Body of pancreas (tissue), 4 donors: ENCODE measurements at regions not wholly inside any gene's neighbourhood (a gene's known extent, or its start where the extent isn't known, plus 50 kb on each side); places are given as distances from the start of the nearest gene placed in this dataset.

Source experiments
- ATAC-seq: fragments of 150-250 bp; one replicate; pipeline ENCODE4 v1.9.1; 2016
- DNase-seq, 4 donors: peaks; one replicate each; pipeline ENCODE4 v3.0.0-alpha.2; 2019
- H3K27ac ChIP-seq, 4 donors: fragments of 200-600 bp; sonication (generic); 1 replicate in 3 of 4; 2 replicates in 1 of 4; pipeline versions ENCODE4 v1.5.1 to v1.6.1; 2016 to 2019; ENCODE audit warnings: mild to moderate bottlenecking in 1 of 4, mixed read lengths in 1 of 4, moderate library complexity in 1 of 4
- H3K27me3 ChIP-seq, 2 donors: fragments of 200-600 bp; sonication (generic); one replicate each; pipeline ENCODE4 v1.6.0; 2016; ENCODE audit warnings: mild to moderate bottlenecking in 1 of 2
- H3K36me3 ChIP-seq, 2 donors: fragments of 200-600 bp; sonication (generic); replicated peaks in 1 of 2; 2 replicates each; pipeline ENCODE4 v1.5.1; 2016; ENCODE audit warnings: low read depth in 2 of 2; ENCODE audit not compliant: insufficient read depth in 1 of 2
- H3K4me1 ChIP-seq: fragments of 200-600 bp; sonication (generic); one replicate; pipeline ENCODE4 v1.6.0; 2016
- H3K4me3 ChIP-seq, 2 donors: fragments of 200-600 bp; sonication (generic); 1 replicate in 1 of 2; 2 replicates in 1 of 2; pipeline ENCODE4 v1.5.1; 2016 to 2019
- H3K9me3 ChIP-seq, 3 donors: fragments of 200-600 bp; sonication (generic); 1 replicate in 2 of 3; 2 replicates in 1 of 3; pipeline ENCODE4 v1.5.1; 2016
- POLR2A ChIP-seq, 3 donors: fragments of 450-650 bp; IDR thresholded peaks; one replicate each; pipeline ENCODE4 v1.6.1; 2016; ENCODE audit warnings: antibody characterized with exemption in 3 of 3, mild to moderate bottlenecking in 2 of 3
- WGBS, 2 donors: methylation state at CpG; one replicate each; pipeline ENCODE4 v1.1.5; 2017; 5-methylcytosine and 5-hydroxymethylcytosine counted together
- intact Hi-C: fragments of 100-400 bp; cut with DNase I; formaldehyde crosslinking; loops from one replicate; pipeline ENCODE4 v1.15.1; 2023
- TF ChIP-seq, protein P1 (sequence below), 7 experiments: fragments of 450-650 bp in 4 of 7; fragments of 200-600 bp in 3 of 7; sonication (generic) in 3 of 7; IDR thresholded peaks; one replicate each; pipeline ENCODE4 v1.5.1; 2016 to 2019; ENCODE audit warnings: antibody characterized with exemption in 7 of 7

DNA sequence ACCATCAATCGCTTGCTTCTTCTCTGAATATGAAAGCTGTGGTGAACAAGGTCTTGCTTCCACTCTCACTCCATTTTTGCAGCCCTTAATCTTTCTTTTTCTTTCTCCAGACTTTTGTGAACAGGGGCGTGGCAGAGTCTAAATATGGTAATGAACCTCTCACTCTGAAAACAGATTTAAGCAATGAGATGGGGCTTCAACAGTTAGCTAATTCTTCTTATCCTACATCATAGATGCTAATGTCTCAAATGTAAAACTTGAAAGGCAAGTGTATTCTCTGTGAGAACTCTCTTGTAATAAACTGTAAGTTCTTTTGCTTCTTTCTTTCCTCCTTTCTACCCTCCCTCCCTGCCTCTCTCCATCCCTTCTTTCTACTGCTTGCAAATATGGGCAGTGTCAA lies 106.5 kb upstream of the ANK2 start:
- ATAC-seq = no peak
- intact Hi-C loops = no loop called here
- WGBS, 2 donors = 54 to 60% methylated on average over 2 of the region's 2 CpGs

DNA sequence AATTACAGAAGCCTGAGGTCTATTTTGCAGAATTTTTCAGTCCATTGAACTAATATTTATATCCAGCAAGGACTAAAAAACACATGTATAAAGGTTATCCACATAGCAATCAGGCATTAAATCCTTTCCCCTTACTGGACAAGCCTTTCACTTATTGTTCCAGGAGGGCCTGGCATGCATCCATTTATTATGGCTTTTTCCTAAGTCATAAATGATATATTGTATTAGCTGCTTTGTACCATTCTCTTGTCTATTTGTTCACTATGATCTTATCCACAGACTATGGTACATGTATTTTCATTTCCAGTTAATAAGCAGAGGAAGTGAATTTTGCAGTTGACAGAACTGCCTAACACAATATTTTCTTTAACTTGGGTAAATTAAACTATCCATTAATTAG lies 105.4 kb upstream of the ANK2 start:
- intact Hi-C loops = no loop called here

More for the DNA sequence above, 106.5 kb upstream of the ANK2 start:
- TF ChIP-seq, protein P1, sequence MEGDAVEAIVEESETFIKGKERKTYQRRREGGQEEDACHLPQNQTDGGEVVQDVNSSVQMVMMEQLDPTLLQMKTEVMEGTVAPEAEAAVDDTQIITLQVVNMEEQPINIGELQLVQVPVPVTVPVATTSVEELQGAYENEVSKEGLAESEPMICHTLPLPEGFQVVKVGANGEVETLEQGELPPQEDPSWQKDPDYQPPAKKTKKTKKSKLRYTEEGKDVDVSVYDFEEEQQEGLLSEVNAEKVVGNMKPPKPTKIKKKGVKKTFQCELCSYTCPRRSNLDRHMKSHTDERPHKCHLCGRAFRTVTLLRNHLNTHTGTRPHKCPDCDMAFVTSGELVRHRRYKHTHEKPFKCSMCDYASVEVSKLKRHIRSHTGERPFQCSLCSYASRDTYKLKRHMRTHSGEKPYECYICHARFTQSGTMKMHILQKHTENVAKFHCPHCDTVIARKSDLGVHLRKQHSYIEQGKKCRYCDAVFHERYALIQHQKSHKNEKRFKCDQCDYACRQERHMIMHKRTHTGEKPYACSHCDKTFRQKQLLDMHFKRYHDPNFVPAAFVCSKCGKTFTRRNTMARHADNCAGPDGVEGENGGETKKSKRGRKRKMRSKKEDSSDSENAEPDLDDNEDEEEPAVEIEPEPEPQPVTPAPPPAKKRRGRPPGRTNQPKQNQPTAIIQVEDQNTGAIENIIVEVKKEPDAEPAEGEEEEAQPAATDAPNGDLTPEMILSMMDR (IDR thresholded peaks at IDR 0.05) = no peak
- no peak for TF ChIP-seq POLR2A (IDR thresholded peaks at IDR 0.05)
- H3K4me3 ChIP-seq = no peak overlapping the region
- no peak overlapping the region for H3K27ac ChIP-seq
- H3K27me3 ChIP-seq = no peaks in the 10 kb centered on the region
- no peaks in the 10 kb centered on the region for H3K4me1 ChIP-seq
- H3K9me3 ChIP-seq = no peaks in the 10 kb centered on the region
- DNase-seq = no peak
- H3K36me3 ChIP-seq = no peaks in the 10 kb centered on the region

DNA sequence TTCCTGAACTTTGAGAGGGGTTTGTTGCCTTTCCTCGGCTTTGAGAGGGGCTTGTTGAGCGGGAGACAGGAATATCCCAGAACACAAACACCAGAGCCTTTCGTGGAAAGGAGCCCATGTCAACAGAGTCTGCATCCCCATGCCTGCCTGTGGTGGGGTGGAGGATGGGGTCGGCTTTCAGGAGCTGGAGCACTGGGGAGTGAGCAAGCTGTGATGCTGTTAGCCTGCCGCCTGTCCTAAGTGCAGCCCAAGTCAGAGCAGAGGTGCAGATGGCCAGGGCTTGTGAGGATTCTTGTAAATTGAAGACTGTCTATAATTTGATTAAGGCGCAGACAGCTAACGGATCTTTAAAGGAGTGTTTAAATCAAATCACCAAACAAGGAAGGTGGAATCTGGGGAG lies 103.3 kb upstream of the ANK2 start:
- no peak overlapping the region for H3K27ac ChIP-seq
- no peaks in the 10 kb centered on the region for H3K4me1 ChIP-seq
- TF ChIP-seq, protein P1 (IDR thresholded peaks at IDR 0.05) = no peak
- TF ChIP-seq POLR2A (IDR thresholded peaks at IDR 0.05) = no peak

More for the DNA sequence above, 105.4 kb upstream of the ANK2 start:
- no peak for DNase-seq
- H3K27ac ChIP-seq = no peak overlapping the region
- H3K36me3 ChIP-seq = no peaks in the 10 kb centered on the region
- no peaks in the 10 kb centered on the region for H3K4me1 ChIP-seq
- H3K9me3 ChIP-seq = no peaks in the 10 kb centered on the region
- TF ChIP-seq, protein P1 (IDR thresholded peaks at IDR 0.05) = no peak
- TF ChIP-seq POLR2A (IDR thresholded peaks at IDR 0.05) = no peak
- H3K4me3 ChIP-seq = no peak overlapping the region
- ATAC-seq = no peak
- no peaks in the 10 kb centered on the region for H3K27me3 ChIP-seq

DNA sequence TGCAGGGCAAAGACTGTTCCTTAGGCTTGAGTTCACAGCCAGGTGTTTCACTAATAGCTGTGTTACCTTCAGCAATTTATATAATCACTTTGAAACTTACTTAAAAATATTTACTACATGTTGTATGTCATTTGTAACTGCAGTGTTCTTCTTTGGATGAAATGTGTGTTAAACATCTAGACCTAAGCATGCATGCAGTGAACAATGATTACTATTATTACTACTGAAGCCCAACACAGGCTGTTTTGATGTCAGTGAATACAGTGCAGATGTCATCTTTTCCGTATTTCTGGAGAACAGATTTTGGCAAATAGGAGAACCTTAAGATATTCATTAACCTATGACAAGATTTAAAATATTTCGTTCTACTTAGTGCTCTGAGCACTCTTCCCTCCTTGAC lies 101.8 kb upstream of the ANK2 start:
- DNase-seq = no peak
- intact Hi-C loops = no loop called here
- WGBS, 2 donors = 35 to 45% methylated on average over 2 of the region's 2 CpGs

More for the DNA sequence above, 103.3 kb upstream of the ANK2 start:
- ATAC-seq = no peak
- H3K9me3 ChIP-seq = no peaks in the 10 kb centered on the region
- DNase-seq = no peak
- H3K36me3 ChIP-seq = no peaks in the 10 kb centered on the region
- WGBS, 2 donors = 50 to 60% methylated on average over 7 of the region's 7 CpGs
- intact Hi-C loops = no loop called here
- H3K27me3 ChIP-seq = no peaks in the 10 kb centered on the region
- H3K4me3 ChIP-seq = no peak overlapping the region

More for the DNA sequence above, 101.8 kb upstream of the ANK2 start:
- Histone ChIP-seq H3K4me3 (no peak overlapping the region), H3K27ac (no peak overlapping the region), H3K36me3 (no peaks in the 10 kb centered on the region), H3K27me3 (no peaks in the 10 kb centered on the region), H3K9me3 (no peaks in the 10 kb centered on the region), H3K4me1 (no peaks in the 10 kb centered on the region)
- no peak for ATAC-seq
- no peak for TF ChIP-seq POLR2A (IDR thresholded peaks at IDR 0.05)
- TF ChIP-seq, protein P1 (IDR thresholded peaks at IDR 0.05) = no peak
